HUES6 (cell line): ENCODE measurements at regions not wholly inside any gene's neighbourhood (a gene's known extent, or its start where the extent isn't known, plus 50 kb on each side); places are given as distances from the start of the nearest gene placed in this dataset.
"Not testable (repeated sequence)": the region's sequence is repeated elsewhere in the genome, so short reads cannot be mapped to it uniquely, and the experiment has no call there.

Experiments
- H3K27ac ChIP-seq: 2 replicates; pipeline ENCODE4 v1.7.0; 2013; ENCODE audit warnings: low read depth, mild to moderate bottlenecking, low read length, inconsistent platforms
- H3K27me3 ChIP-seq: 2 replicates; pipeline ENCODE4 v1.6.1; 2013; ENCODE audit warnings: low read length; ENCODE audit not compliant: control insufficient read depth, insufficient read depth
- H3K36me3 ChIP-seq: 2 replicates; pipeline ENCODE4 v1.6.1; 2013; ENCODE audit warnings: low read length; ENCODE audit not compliant: control insufficient read depth, insufficient read depth
- H3K4me1 ChIP-seq: 2 replicates; pipeline ENCODE4 v1.6.1; 2013; ENCODE audit warnings: low read length; ENCODE audit not compliant: control insufficient read depth, insufficient read depth
- H3K4me3 ChIP-seq: 2 replicates; pipeline ENCODE4 v1.5.1; 2013; ENCODE audit warnings: low read depth, low read length
- H3K9ac ChIP-seq: one replicate; pipeline ENCODE4 v1.6.1; 2013; ENCODE audit warnings: mild to moderate bottlenecking, low read length
- H3K9me3 ChIP-seq: 2 replicates; pipeline ENCODE4 v1.6.1; 2013; ENCODE audit warnings: low read depth, low read length; ENCODE audit not compliant: control insufficient read depth, insufficient read depth

DNA sequence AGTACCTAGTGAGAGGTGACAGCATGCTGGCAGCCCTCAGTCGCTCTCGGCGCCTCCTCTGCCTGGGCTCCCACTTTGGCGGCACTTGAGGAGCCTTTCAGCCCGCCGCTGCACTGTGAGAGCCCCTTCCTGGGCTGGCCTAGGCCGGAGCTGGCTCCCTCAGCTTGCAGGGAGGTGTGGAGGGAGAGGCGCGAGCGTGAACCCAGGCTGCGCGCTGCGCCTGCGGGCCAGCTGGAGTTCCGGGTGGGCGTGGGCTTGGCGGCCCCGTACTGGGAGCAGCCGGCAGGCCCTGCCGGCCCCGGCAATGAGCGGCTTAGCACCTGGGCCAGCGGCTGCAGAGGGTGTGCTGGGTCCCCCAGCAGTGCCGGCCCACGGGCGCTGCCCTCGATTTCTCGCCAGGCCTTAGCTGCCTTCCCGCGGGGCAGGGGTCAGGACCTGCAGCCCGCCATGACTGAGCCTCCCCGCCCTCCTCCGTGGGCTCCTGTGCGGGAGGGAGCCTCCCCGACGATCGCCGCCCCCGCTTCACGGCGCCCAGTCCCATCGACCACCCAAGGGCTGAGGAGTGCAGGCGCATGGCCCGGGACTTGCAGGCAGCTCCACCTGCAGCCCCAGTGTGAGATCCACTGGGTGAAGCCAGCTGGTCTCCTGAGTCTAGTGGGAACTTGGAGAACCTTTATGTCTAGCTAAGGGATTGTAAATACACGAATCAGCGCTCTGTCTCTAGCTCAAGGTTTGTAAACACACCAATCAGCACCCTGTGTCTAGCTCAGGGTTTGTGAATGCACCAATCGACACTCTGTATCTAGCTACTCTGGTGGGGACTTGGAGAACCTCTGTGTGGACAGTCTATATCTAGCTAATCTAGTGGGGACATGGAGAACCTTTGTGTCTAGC lies 1579.2 kb downstream of the SI start:
- H3K9ac ChIP-seq = not testable (repeated sequence)
- H3K4me3 ChIP-seq = peak overlapping the region; percentile 21; the same call in 1 of the 2 replicates

DNA sequence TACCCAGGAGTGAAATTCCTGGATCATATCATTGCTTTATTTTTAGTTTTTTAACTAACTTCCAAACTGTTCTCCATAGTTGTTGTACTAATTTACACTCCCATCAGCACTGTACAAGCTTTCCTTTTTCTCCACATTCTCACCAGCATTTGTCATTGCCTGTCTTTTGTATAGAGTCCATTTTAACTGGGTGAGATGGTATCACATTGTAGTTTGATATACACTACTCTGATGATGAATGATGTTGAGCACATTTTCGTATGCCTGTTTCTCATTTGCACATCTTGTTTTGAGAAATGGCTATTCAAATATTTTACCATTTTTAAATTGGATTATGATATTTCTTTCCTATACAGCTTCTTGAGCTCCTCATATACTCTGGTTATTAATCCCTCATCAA lies 1586.6 kb downstream of the SI start:
- H3K27ac ChIP-seq = no peak overlapping the region
- H3K9me3 ChIP-seq = no peaks in the 10 kb centered on the region
- no peaks in the 10 kb centered on the region for H3K27me3 ChIP-seq
- no peak overlapping the region for H3K4me3 ChIP-seq
- H3K4me1 ChIP-seq = no peaks in the 10 kb centered on the region
- H3K9ac ChIP-seq = no peak overlapping the region
- H3K36me3 ChIP-seq = no peaks in the 10 kb centered on the region

More for the DNA sequence above, 1579.2 kb downstream of the SI start:
- not testable (repeated sequence) for H3K27me3 ChIP-seq, H3K9me3 ChIP-seq, H3K36me3 ChIP-seq, H3K27ac ChIP-seq, H3K4me1 ChIP-seq

DNA sequence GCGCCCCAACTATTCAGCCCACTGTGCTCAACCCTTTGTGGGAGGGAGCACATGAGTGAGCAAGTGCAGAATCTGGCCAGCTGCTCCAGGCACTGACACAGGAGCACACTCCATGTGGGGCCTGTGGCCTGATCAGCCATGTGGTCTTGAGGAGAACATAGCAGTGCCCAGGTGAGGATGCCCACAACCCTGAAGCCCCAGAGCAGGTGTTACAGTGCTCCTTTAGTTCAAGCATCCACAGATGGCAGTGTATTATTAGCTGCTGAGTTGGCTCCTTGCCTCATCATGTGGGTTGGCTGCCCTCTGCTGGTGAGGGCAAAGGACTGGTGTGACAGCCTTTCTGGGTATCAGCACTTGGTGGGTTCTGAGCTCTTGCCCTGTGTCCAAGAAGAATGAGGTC lies 1588.2 kb downstream of the SI start:
- Histone ChIP-seq H3K4me1 (no peaks in the 10 kb centered on the region), H3K4me3 (no peak overlapping the region), H3K27me3 (no peaks in the 10 kb centered on the region), H3K9me3 (no peaks in the 10 kb centered on the region), H3K36me3 (no peaks in the 10 kb centered on the region), H3K27ac (no peak overlapping the region), H3K9ac (no peak overlapping the region)

DNA sequence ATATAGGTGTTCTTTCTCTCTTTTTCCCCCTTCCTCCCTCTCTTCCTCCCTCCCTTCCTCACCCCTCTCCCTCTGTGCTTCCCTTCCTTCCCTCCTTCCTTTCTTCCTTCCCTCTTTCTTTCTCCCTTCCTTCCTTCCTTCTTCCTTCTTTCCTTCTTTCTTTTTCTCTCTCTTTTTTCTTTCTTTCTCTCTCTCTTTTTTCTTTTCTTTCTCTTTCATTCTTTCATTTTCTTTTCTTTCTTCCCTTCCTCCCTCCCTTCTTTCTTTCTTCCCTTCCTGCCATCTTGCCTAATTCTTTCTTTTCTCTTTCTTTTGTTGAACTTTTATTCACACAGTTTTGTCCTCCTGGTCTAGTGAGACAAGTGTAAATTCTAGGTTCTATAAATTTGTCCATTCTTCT lies 1595.6 kb downstream of the SI start:
- H3K9ac ChIP-seq = no peak overlapping the region
- no peaks in the 10 kb centered on the region for H3K27me3 ChIP-seq
- H3K4me1 ChIP-seq = no peaks in the 10 kb centered on the region
- no peak overlapping the region for H3K4me3 ChIP-seq
- no peaks in the 10 kb centered on the region for H3K9me3 ChIP-seq
- H3K36me3 ChIP-seq = no peaks in the 10 kb centered on the region
- no peak overlapping the region for H3K27ac ChIP-seq

DNA sequence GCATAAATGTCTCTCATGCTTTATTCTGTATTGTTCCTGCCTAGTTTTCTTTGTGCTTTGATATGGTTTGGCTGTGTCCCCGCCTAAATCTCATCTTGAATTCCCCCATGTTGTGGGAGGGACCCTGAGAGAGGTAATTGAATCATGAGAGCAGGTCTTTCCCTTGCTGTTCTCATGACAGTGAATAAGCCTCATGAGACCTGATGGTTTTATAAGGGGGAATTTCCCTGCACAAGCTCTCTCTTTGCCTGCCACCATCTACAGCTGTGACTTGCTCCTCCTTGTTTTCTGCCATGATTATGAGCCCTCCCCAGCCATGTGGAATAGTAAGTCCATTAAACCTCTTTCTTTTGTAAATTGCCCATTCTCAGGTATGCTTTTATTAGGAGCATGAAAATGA lies 1596.6 kb downstream of the SI start:
- Histone ChIP-seq H3K4me3 (no peak overlapping the region), H3K9ac (no peak overlapping the region), H3K27me3 (no peaks in the 10 kb centered on the region), H3K9me3 (no peaks in the 10 kb centered on the region), H3K36me3 (no peaks in the 10 kb centered on the region), H3K4me1 (no peaks in the 10 kb centered on the region), H3K27ac (no peak overlapping the region)

DNA sequence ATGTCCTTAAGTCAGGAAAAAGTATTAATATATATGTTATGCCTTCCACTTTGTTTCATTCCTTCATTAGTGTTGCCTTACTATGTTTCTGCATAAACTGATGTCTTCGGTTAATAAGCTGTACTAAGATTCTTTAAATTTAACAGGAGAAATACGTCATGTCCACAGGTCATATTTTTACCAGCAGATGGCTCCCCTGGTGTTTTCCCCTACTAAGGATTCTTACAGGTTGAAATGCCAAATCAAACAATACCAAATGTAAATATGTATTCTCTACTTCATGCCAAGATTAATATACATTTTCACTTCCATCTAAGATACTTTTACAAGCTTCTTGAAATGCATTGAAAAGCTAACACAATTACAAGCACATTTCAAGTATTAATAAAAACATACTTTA lies 1602.1 kb downstream of the SI start:
- Histone ChIP-seq H3K36me3 (no peaks in the 10 kb centered on the region), H3K9me3 (no peaks in the 10 kb centered on the region), H3K9ac (no peak overlapping the region), H3K4me1 (no peaks in the 10 kb centered on the region), H3K27me3 (no peaks in the 10 kb centered on the region), H3K27ac (no peak overlapping the region), H3K4me3 (no peak overlapping the region)

DNA sequence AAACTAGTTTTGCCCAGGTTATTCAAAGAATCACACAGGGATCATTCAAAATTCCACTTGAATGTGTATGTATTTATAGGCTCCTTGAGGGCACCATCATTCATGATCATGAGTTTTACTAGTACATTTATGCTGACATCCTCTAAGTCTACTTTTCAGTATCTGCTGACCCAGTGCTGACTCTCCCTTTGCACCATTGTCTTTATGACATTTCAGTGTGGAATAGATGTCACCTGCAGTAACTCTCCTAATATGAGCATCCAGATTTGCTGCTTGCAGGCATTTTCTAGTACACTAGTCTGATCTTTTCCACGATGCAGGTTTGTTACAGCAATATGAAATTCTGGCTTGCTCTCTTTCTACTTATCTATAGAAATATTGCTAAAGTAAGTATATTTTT lies 1603.5 kb downstream of the SI start:
- Histone ChIP-seq H3K9ac (no peak overlapping the region), H3K4me1 (no peaks in the 10 kb centered on the region), H3K4me3 (no peak overlapping the region), H3K27ac (no peak overlapping the region), H3K27me3 (no peaks in the 10 kb centered on the region), H3K9me3 (no peaks in the 10 kb centered on the region), H3K36me3 (no peaks in the 10 kb centered on the region)

DNA sequence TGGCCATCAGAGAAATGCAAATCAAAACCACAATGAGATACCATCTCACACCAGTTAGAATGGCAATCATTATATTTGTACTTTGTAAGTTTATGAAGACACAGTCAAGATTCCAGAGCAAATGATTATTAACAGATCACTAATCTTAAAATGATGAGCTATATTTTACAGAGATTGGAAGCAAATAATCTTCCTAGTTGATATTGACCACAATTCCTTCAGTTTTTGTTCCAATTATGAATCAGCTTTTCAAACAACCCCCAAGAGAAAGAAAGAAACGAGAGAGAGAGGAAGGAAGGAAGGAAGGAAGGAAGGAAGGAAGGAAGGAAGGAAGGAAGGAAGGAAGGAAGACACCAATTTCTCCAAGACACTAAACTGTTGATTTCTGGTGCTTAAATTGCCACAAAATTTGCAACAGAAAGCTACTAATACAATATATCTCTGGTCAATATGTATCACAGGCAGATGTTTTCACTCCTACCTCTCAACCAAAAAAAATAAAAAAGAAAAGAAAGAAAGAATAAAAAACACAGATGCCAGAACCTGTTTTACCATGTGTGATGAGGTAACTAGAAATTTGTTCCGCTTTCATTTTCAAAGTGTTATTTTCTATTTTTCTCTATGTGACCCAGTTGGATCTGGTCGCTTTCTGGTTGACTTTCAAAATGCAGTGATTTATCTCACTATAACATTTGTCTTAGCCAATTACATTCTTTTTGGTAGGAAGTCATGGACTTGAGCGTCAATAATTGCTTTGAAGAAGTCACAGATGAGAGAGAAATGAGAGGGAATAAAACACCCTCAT lies 1609.6 kb downstream of the SI start:
- no peak overlapping the region for H3K27ac ChIP-seq
- no peaks in the 10 kb centered on the region for H3K4me1 ChIP-seq
- no peaks in the 10 kb centered on the region for H3K36me3 ChIP-seq
- H3K9ac ChIP-seq = no peak overlapping the region
- no peak overlapping the region for H3K4me3 ChIP-seq
- no peaks in the 10 kb centered on the region for H3K27me3 ChIP-seq
- H3K9me3 ChIP-seq = no peaks in the 10 kb centered on the region

DNA sequence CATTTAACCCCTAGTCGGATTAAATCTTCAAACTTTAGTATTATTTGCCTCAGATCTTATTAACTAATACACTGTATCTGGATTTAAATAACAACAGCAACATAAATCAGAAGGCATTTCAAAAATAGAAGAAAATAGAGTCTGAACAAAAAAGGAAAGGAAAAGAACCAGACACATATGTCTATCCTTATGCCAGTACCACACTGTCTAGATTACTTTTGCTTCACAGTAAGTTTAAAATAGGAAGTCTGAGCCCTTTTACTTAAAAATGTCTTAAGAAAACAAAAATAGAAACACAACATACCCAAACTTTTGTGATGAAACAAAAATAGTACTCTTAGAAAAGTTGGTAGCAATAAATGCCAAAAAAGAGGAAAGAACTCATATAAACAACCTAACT lies 1615.8 kb downstream of the SI start:
- Histone ChIP-seq H3K9me3 (no peaks in the 10 kb centered on the region), H3K4me1 (no peaks in the 10 kb centered on the region), H3K27me3 (no peaks in the 10 kb centered on the region), H3K36me3 (no peaks in the 10 kb centered on the region), H3K4me3 (no peak overlapping the region), H3K9ac (no peak overlapping the region), H3K27ac (no peak overlapping the region)

DNA sequence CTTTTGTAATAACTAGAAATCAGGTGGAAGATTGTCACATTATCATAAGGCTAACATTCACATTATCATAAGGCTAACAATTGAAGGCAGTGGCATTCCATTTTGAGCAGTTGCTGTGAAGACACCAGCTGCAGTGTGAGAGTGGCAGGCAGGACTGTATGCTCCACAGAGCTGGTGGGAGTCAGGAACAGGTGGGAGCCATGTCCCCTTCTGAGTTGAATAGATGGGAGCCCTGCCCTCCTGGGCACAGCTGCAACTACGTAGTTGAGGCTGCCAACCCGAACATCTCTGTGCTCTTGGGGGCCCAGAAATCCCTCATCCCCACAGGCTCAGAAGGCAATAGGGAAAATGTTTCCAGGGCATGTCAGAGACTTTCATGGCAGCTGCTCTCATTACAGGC lies 1627.6 kb downstream of the SI start:
- H3K4me1 ChIP-seq = no peaks in the 10 kb centered on the region
- no peak overlapping the region for H3K9ac ChIP-seq
- no peak overlapping the region for H3K4me3 ChIP-seq
- H3K27ac ChIP-seq = no peak overlapping the region
- H3K27me3 ChIP-seq = no peaks in the 10 kb centered on the region
- H3K9me3 ChIP-seq = no peaks in the 10 kb centered on the region
- no peaks in the 10 kb centered on the region for H3K36me3 ChIP-seq

DNA sequence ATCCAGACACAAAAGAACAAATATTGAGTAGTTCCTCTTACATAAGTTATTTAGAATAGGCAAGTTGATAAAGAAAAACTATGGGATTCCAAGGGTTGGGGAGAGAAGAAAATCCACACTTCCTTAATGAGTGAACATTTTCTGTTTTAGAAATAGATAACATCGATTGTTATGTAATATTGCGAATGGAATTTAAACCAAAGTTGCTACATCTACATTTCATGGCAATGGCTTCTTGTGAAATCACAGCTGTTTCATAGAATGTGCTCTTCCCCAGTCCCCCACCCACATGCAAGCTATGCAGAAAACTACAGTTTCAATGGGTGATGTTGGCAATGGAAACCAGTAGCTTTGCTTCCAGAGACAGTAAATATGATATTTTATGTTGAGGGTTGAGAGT lies 1639.5 kb downstream of the SI start:
- Histone ChIP-seq H3K36me3 (no peaks in the 10 kb centered on the region), H3K9me3 (no peaks in the 10 kb centered on the region), H3K9ac (no peak overlapping the region), H3K4me3 (no peak overlapping the region), H3K4me1 (no peaks in the 10 kb centered on the region), H3K27me3 (no peaks in the 10 kb centered on the region), H3K27ac (no peak overlapping the region)
